NCI-H1694 (cell line): ENCODE measurements at regions not wholly inside any gene's neighbourhood (a gene's known extent, or its start where the extent isn't known, plus 50 kb on each side); places are given as distances from the start of the nearest gene placed in this dataset.

ENCODE experiments used
- DNase-seq: peaks from one replicate; lab custom pipeline; 2025; lab: John Stamatoyannopoulos, UW

DNA sequence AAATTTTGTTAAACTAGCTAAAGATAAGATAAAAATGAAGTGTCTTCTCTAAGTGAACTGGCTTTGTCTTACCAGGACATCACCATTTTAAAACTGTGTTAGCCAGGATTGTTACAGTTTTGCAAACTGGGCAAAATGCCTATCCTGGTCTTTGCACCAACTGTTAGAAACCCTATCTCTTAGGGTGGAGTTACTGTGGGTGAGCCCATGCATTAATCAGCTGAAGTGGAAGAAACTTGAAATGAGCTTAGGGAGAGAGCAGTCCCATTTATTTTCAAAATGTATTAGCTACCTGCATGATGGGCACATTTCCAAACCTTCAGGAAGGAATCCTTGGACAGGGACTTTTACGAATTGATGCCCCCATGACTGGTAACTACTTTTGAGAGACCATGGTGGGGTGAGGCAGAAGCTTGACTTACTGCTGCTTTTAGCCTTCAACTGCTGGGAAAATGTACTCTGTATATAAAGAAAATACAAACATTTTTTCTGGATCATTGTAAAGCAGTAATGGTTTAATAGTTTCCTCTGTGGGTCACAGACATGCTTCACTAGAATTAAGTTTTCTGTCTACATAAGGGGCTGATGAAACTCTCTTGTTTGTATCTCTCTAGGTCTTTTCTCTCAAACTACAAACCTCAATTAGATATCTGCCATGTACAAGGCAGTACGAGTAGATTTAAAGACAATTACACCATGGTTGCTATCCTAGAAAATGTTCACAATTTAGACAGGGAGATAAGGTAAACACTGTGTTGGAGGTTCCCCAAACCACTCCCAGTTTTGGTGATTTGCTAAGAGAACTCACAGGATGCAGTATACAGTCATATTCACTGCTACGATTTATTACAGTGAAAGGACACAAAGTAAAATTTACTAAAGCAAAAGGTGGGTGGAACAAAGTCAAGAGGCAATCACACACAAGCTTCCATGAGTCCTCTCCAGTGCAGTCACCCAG lies 321.4 kb upstream of the MMADHC start:
- peak; percentile 56 for DNase-seq

DNA sequence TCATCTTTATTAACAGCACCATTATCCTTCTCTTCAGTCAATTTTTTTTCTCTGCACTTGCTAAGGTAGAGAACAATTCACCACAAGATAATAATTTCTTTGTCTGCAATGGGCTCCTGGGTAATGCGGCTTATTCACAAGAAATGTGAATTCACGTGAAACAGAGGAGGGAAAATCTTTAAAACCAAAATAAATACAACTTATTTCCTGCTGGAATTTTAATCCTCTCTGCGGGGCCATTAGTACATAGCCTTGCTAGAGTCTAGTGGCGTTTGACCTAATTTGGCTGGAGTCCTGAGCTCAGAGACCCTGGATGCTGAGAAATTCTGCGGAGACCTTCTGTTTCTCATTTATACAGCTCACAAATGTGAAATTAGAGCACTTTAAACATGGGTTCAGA lies 319.3 kb upstream of the MMADHC start:
- no peak for DNase-seq

DNA sequence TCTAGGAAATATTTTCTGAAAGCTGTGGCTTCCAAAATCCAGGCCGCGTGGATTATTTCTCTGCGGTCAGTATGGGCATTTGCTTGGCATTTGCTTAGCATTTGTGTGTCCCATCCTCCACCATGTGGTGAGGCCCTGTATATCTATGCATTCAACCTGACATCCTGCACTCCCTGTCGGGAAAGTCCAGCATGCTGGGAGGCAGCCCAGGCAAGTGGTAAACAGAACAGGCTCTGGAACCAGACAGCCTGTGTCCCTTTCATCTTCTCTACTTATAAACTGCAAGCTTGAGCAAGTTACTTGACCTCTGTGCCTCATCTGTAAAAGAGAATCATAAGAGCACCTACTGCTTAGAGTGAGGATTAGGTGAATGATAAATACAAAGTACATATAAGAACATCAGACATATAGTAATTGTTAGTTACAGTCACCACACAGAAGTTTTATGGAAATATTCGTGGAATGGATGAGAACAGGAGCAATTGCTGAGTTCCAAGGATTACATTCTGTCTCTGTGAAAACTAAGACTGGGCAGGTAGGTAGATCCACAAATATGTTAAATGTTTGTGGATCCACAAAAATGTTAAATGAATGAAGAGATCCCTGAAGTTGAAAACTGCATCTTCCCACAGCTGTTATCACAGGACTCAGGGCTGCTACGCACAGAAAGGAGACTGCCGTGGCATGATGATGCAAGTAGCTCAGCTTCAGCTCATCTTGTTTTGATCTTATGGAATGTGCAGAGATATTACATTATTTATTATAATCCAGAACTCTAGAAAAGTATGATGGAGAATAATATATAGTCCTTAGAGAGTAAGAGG lies 317.0 kb upstream of the MMADHC start:
- no peak for DNase-seq

DNA sequence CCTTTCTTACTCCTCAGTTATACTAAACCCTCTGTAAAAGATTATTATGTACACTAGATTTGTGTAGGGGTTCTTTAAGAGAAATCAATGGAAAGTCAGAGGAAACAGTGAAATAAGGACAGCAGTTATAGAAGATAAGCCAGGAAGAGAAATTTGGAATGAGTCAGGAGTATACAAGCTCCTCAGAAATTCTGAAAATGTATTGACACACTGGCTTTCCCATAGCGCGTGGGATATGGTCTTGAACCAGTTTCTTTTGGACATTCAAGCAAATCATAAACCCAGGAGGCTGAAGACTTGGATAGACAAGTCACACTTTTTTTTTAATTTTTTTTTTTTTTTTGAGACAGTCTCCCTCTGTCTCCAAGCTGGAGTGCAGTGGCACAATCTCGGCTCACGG lies 316.1 kb upstream of the MMADHC start:
- no peak for DNase-seq

DNA sequence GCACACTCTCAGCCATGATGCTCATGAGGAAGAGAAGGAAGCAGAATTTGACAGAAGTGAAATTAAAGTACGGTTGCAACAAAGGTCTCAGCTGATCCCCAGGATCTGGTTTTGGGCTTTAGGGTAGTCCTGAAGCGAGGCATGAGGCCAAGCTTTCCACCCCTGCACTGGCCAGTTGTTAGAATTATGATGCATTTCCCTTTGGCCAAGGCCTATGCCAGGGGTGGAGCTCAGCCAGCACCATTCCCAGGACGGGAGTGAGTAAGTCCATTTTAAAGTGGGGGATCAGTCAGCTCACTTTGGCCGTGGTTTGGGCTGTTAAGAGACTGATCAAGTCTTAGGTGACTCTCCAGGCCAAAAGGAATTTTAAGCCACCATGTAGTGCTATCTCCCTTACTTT lies 314.5 kb upstream of the MMADHC start:
- DNase-seq, result no peak

DNA sequence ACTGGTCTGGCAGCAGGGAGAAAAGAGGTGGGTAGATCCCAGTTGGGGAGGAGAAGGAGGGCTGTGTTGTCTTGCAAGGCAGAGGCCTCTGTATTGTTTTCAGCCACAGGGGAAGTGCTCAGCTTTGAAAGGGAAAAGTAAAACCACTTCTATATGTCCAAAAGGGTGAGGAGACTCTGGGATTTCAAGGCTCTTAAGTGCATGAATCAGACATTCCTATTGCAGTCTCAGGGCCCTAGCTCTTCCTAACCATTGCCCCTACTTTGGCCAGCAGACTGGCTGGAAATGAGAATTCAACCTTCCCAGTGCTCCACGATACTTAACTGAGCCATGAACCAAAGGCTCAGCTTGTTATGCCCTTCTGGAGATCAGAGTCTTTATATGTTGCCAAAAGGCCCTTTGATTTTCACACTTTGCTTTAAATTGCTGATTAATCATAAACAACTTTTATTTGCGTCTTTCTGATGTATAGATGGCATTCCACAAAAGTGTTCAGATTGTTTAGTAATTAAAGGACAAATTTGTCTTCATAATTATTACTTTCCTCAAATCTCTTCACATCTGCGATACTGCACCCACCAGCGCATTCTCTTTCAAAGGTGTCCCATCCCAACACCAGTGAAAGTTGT lies 313.8 kb upstream of the MMADHC start:
- no peak for DNase-seq

DNA sequence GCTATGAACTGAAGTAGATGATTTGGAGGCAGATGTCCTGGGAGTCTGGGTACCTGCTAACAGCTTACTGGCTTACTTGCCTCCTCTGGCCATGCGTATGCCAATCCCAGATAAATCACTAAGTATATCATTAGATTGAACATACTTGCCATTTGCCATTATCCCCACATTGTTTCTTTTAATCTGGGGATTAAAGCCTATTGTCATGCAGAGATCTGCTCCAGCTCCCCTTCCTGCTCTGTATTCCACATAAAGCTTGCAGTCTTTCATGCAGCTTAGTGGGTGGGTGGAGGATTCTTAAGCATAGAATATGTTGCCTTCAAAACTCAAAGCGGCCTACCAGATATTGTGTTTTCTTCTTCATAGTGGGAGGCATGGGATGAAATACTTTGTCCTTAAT lies 311.8 kb upstream of the MMADHC start:
- no peak for DNase-seq

DNA sequence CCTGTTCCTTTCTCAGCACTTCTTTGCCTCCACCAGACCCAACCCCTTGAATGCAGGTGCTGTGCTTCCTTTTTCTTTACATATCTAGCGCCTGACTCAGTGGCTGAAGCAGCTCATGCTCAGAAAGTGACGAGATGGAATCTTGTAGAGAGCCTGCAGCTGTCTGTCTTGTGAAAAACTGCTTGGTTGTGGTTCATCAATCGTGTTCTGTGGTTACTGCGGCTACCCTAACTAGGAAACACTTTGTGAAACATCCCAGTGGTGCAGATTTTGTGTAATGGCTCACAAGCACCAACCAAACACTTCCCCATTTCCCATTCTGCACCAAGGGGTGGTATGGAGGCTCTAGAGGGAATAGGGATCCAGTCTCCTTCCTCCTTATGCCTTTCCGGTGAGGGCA lies 307.2 kb upstream of the MMADHC start:
- no peak for DNase-seq

DNA sequence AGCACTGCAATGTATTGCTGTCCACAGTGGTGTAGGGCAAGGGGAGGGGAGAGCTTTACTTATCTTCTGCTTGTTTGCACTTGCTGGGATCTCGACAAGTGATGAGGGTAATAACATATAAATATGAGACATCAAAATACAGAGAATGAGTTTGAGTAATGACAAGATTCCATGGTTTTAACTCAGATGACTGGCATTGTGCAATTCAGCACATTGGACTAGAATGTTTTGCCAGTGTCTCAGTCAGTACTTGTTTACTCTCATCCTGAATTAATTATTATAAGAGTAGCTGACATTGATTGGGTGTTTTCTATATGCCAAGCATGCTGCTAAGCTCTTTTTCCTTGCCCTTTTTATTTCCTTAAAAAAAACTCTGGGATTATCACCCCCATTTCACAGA lies 306.7 kb upstream of the MMADHC start:
- no peak for DNase-seq

DNA sequence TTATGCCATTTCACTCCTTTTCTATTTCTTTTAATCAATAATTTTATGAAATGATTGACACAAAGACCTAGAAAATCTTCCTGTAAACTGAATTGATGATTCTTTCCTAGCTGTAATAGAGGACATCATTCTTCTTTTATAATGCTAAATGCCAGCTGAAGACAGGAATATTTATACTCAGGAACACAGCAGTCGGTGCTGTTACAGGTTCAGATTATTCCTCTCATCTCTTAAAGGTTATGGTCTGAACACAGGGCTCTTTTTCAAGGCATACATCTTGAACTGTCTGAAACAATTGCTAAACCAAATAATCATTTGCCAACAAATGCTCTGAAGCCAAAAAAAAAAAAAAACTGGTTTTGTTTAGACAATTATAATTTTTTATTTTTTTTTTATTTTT lies 305.0 kb upstream of the MMADHC start:
- no peak for DNase-seq

DNA sequence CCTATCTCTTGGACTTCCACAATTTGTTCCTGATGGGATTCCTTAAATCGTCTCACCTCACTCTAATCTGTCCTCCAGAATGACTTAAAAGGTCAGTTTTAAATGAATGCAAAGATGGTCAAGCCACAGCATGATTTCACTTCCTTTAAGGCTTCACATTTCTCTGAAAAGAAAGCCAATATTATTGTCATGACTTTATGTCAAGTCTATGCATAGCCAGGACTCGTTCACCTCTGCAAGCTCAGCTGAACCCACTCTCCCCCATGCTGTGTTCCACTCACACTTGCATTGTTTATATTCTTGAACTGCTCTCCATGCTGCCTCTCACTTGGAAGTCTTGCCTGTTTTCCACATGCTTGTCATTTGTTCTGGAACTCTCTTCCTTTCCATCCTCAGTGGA lies 298.4 kb upstream of the MMADHC start:
- no peak for DNase-seq

DNA sequence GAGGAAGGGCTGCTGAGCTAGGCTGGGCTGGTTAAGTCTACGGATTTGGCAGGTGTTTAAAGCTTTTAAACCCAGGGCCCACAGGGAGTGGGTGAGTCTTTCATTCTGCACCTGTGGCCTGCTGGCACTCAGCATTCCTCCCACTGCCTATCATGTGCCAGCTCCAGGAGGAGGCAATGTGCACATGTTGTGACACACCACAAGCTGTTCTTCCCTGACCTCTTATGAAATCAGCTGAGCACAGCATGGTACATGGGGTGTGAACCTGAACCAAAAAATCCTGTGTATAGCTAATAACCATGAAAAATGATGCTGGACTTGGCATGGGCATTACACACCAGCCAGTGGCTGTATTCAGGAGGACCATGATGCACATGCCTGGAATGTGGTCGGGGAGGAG lies 297.9 kb upstream of the MMADHC start:
- no peak for DNase-seq

DNA sequence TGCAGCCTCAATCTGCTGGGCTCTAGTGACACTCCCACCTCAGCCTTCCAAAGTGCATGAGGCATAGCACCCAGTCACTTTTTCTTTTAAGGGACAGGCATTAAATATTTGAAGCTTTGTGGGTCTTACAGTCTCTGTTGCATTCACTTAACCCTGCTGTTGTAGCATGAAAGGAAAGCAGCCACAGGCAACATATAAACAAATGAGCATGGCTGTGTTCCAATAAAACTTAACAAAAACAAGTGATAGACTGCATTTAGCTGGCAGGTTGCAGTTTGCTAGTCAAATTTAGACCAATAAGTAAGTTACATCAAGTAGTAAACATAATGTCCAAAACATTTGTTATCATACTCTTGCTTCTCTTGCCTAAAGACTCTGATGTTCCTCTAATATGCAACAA lies 297.3 kb upstream of the MMADHC start:
- DNase-seq, result no peak

DNA sequence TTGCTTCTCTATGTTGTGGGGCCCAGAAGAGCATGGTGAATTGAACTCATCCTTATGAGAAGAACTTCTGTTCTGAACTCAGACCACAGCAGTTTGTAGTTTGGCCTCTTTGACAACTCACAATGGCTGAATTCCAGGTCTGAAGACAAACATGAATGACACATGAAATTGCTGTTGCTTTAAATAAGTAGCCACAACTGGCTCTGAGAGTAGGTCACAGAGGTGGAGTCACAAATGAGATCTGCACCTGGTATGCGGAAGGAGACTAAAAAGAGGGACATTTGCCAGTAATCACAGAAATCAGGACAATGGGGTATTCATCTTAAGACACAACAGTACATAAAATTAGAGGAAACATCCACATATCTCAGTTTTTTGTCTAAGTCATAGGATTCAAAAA lies 290.3 kb upstream of the MMADHC start:
- no peak for DNase-seq

DNA sequence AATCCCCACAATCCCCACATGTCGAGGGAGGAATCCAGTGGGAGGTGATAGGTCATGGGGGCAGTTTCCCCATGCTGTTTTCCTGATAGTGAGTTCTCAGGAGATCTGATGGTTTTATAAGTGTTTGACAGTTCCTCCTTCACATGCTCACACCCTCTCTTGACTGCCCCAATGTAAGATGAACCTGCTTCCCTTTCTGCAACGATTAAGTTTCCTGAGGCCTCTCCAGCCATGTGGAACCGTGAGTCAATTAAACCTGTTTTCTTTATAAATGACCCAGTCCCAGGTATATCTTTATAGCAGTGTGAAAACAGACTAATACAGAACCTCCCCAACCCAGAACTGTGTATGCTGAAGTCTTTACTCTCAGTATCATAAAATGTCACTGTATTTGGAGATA lies 289.5 kb upstream of the MMADHC start:
- DNase-seq, result no peak

DNA sequence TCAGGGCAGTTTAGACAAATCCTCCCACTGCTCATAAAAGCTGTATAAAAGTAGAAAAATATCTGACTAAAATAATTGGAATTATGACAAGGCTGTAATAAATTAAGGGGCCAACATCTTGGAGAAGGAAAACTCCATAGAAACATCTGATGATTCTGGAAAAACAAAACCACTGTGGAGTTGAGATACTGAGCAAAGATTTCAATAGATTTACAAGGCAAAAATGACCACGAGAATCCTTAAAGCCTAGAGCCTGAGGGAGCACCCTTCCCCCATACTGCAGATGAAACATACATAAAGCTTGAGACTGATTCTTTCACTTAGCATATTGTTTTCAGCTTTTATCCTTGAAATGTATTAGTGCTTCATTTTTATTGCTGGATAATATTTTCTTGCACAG lies 286.4 kb upstream of the MMADHC start:
- DNase-seq, result no peak

DNA sequence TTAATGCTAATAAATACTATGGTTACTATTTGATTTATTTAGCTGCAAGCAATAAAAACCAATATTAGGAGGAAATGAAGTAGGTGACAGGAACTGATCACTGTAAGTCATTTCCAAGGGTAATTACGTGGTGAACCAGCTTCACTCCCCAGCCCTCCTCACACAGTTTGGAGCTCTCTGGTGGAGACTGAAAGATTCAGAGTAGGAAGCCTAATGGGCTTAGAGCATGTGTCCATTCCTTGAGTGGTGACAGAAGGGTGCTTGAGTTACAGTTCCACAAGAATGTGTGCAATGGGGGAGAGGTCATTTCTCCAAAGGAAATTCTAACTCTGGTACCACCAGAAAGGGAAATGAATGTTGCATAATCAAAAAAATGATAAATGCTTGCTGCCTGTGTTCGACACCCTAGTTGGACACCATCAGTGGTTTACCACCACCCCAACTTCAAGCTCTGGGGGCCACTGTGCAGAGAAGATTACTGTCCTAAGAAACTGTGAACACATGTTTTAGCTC lies 285.1 kb upstream of the MMADHC start:
- DNase-seq, result no peak

DNA sequence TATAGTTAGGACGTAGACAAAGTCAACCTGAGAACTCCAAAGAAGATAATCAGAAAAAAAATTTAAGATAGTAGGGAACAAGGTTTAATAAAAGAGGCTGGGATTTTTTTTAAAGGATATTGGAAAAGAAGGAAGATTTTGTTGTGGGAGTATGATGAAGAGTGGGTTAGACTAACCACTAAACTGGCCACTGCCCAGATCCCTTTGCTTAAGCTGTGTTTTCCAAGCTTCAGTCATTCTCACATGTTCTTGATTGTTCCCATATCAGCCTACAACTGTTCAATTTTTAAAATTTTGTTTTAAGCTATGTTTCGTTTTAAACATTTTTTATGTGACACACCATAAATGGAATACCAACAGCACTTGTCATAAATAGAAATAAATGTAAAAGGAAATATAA lies 284.5 kb upstream of the MMADHC start:
- DNase-seq, result no peak

DNA sequence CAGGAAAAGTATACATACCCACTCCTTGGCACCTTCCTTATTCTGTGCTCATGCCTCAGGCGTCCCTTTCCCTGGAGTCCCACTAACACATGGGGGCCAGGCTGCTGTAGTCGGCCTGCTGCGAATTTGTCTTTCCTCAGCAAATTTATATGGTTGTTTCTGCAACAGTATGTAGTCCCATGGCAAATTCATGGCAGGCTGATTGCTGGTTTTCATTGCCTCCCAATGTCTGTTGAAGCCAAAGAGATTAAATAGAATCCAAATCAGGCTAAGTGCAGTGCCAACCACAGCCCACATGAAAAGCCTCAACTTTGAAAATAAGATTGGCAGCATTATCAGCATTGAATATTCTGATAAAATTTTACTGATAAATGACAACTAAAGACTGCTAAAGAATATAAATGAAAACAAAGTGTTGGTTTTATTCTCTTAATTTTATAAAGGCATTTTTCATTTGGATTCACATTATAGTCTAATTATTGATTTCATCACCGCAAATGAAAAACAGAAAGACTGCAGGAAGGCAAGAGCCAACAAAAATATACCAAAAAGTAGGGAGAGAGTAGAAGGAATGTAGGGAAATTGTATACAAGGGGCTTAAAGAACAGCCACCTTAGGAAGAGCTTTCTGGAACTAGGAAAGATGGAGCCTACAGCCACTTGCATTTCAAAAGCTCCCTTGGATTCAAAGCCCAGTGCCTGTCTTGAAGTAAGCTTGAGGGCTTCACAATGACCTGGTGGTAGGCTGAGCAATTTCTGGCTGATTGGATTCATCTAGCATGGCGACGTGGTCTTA lies 283.7 kb upstream of the MMADHC start:
- no peak for DNase-seq

DNA sequence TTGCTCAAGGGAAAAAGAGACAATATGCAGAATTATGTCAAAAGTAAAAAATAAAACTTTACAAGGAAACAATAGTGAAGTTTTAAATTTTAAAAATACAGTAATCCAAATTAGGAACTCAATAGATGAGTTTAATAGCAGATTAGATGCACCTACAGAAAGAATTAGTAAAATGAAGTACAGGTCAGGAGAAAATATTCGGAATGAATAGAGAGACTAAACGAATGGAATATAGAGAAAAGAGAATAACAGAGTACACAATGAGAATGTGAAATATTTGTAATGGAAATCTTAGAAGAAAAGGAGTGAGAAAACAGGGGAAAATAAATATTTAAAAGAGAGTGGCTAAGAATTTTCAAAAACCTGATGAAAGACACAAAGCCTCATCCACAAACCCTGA lies 275.7 kb upstream of the MMADHC start:
- DNase-seq, result no peak

DNA sequence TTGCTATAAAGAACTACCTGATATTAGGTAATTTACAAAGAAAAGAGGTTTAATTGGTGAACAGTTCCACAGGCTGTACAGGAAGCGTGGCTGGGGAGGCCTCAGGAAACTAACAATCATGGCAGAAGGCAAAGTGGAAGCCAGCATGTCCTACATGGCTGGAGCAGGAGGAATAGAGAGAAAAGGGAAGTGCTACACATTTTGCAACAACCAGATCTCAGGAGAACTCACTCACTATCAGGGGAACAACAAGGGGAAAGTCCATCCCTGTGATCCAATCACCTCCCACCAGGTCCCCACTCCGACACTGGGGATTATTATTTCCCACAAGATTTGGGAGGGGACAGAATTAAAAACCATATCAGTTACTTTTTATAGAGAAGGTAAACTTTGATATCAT lies 273.5 kb upstream of the MMADHC start:
- no peak for DNase-seq
